ENCODE measurements at regions not wholly inside any gene's neighbourhood (a gene's known extent, or its start where the extent isn't known, plus 50 kb on each side); places are given as distances from the start of the nearest gene placed in this dataset.

GRCh38 chr5:12354686-12355085, 450.4 kb upstream of the CTNND2 start:
- ChIA-PET CTCF (no interaction called here), POLR2A (no interaction called here)
- Histone ChIP-seq H3K4me1 (ENCODE audit: control insufficient read depth, insufficient read depth, low read length) (no peaks in the 10 kb centered on the region), H3K9me3 (ENCODE audit: control insufficient read depth, insufficient read depth, low read depth, low read length) (no peaks in the 10 kb centered on the region), H3K4me3 (ENCODE audit: low read depth, low read length) (no peak overlapping the region), H3K27ac (ENCODE audit: extremely low read depth, low read depth, low read length) (no peak overlapping the region), H3K36me3 (ENCODE audit: control insufficient read depth in 2 of 2, insufficient read depth in 1 of 2, low read length in 2 of 2) (no peaks in the 10 kb centered on the region)
- TF ChIP-seq ZNF670 (tag by site-specific recombination; IDR thresholded peaks at IDR 0.05; ENCODE audit: low read depth) (no peak), ZNF521 (tag by site-specific recombination; IDR thresholded peaks at IDR 0.05) (no peak), ZNF169 (tag by site-specific recombination; IDR thresholded peaks at IDR 0.05) (no peak), HOXD13 (CRISPR knock-in tag; IDR thresholded peaks at IDR 0.05; ENCODE audit: borderline replicate concordance) (no peak), INSM2 (tag by site-specific recombination; IDR thresholded peaks at IDR 0.05) (no peak), ZNF585B (tag by site-specific recombination; IDR thresholded peaks at IDR 0.05) (no peak), ZNF140 (tag by site-specific recombination; IDR thresholded peaks at IDR 0.05) (no peak), REST (tag by site-specific recombination; IDR thresholded peaks at IDR 0.05) (no peak), ZNF514 (tag by site-specific recombination; IDR thresholded peaks at IDR 0.05) (no peak), ZBTB26 (tag by site-specific recombination; optimal IDR thresholded peaks at IDR 0.05) (no peak), ZSCAN23 (tag by site-specific recombination; IDR thresholded peaks at IDR 0.05) (no peak), ZBTB48 (tag by site-specific recombination; IDR thresholded peaks at IDR 0.05) (no peak), ZNF37A (tag by site-specific recombination; IDR thresholded peaks at IDR 0.05) (no peak), ZBTB7A (tag by site-specific recombination; IDR thresholded peaks at IDR 0.05; ENCODE audit: low read depth) (no peak), ZNF473 (tag by site-specific recombination; IDR thresholded peaks at IDR 0.05) (no peak), ZNF639 (tag by site-specific recombination; IDR thresholded peaks at IDR 0.05) (no peak), OSR2 (tag by site-specific recombination; IDR thresholded peaks at IDR 0.05) (no peak), ZNF223 (tag by site-specific recombination; IDR thresholded peaks at IDR 0.05) (no peak)

- Histone ChIP-seq H3K27ac (ENCODE audit: extremely low read depth, low read depth, low read length) (no peak overlapping the region), H3K4me3 (ENCODE audit: low read depth, low read length) (no peak overlapping the region), H3K36me3 (ENCODE audit: control insufficient read depth in 2 of 2, insufficient read depth in 1 of 2, low read length in 2 of 2) (no peaks in the 10 kb centered on the region), H3K4me1 (ENCODE audit: control insufficient read depth, insufficient read depth, low read length) (no peaks in the 10 kb centered on the region), H3K9me3 (ENCODE audit: control insufficient read depth, insufficient read depth, low read depth, low read length) (no peaks in the 10 kb centered on the region)
- ChIA-PET POLR2A (no interaction called here), CTCF (interaction anchor here (0.5 to 1.1 kb wide), 2 partner anchors 9 to 16 kb away, joined by 3 to 4 read pairs; no protein-coding TSS in a partner anchor)
- no peak for TF ChIP-seq ZNF530 (tag by site-specific recombination; IDR thresholded peaks at IDR 0.05; ENCODE audit: low read depth)
- no peak for TF ChIP-seq GFI1B (tag by site-specific recombination; IDR thresholded peaks at IDR 0.05)
- TF ChIP-seq TSHZ1 (tag by site-specific recombination; IDR thresholded peaks at IDR 0.05; ENCODE audit: borderline replicate concordance) = no peak
- TF ChIP-seq ZNF341 (tag by site-specific recombination; IDR thresholded peaks at IDR 0.05; ENCODE audit: low read depth) = no peak
- TF ChIP-seq ZNF19 (tag by site-specific recombination; IDR thresholded peaks at IDR 0.05; ENCODE audit: low read depth) = no peak
- no peak for TF ChIP-seq ZBTB8A (tag by site-specific recombination; IDR thresholded peaks at IDR 0.05)
- TF ChIP-seq SCRT2 (tag by site-specific recombination; IDR thresholded peaks at IDR 0.05) = no peak
- TF ChIP-seq ZNF366 (tag by site-specific recombination; conservative IDR thresholded peaks at IDR 0.05) = no peak
- TF ChIP-seq ZNF174 (tag by site-specific recombination; IDR thresholded peaks at IDR 0.05) = no peak
Measured at GRCh38 chr5:12343558-12343957, 439.3 kb upstream of the CTNND2 start.
